Gastroesophageal sphincter (tissue), 3 donors: ENCODE measurements at regions not wholly inside any gene's neighbourhood (a gene's known extent, or its start where the extent isn't known, plus 50 kb on each side); places are given as distances from the start of the nearest gene placed in this dataset.

Experiments used
- EP300 ChIP-seq: sonication (generic); formaldehyde crosslinking; IDR thresholded peaks from one replicate; pipeline ENCODE4 v1.6.1; 2017; ENCODE audit warnings: antibody characterized with exemption, mild to moderate bottlenecking
- POLR2A ChIP-seq, 2 donors: fragments of 450-650 bp; IDR thresholded peaks; one replicate each; pipeline ENCODE4 v1.6.1; 2017; ENCODE audit warnings: antibody characterized with exemption in 2 of 2, mild to moderate bottlenecking in 2 of 2, moderate library complexity in 1 of 2
- TF ChIP-seq, protein P1 (sequence below), 4 experiments: fragments of 200-600 bp in 2 of 4; fragments of 450-650 bp in 2 of 4; sonication (generic) in 1 of 4; IDR thresholded peaks; one replicate each; pipeline ENCODE4 v1.5.1; 2017 to 2019; ENCODE audit warnings: antibody characterized with exemption in 4 of 4, mild to moderate bottlenecking in 2 of 4, moderate library complexity in 2 of 4

DNA sequence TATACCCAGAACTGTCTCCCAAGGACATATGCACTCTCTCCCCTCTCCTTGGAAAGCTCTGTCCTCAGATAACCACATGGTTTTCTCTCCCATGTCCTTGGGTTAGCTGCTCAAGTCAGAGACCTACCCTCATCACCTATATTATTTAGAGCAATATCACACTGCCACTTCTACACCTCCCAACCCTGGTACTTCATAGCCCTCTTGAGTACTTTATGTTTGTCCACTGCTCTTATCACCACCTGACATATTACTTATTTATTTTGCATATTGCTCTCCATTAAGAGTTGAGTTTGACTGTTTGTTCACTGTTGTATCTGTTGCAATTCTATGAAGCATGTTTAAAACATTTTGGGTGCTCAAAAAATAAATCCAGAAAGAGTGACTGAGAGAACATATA is 126.3 kb upstream of the ATP1B1 start:
- TF ChIP-seq, protein P1, sequence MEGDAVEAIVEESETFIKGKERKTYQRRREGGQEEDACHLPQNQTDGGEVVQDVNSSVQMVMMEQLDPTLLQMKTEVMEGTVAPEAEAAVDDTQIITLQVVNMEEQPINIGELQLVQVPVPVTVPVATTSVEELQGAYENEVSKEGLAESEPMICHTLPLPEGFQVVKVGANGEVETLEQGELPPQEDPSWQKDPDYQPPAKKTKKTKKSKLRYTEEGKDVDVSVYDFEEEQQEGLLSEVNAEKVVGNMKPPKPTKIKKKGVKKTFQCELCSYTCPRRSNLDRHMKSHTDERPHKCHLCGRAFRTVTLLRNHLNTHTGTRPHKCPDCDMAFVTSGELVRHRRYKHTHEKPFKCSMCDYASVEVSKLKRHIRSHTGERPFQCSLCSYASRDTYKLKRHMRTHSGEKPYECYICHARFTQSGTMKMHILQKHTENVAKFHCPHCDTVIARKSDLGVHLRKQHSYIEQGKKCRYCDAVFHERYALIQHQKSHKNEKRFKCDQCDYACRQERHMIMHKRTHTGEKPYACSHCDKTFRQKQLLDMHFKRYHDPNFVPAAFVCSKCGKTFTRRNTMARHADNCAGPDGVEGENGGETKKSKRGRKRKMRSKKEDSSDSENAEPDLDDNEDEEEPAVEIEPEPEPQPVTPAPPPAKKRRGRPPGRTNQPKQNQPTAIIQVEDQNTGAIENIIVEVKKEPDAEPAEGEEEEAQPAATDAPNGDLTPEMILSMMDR (IDR thresholded peaks at IDR 0.05) = no peak
- TF ChIP-seq EP300 = no peak
- no peak for TF ChIP-seq POLR2A (IDR thresholded peaks at IDR 0.05)
